Astrocyte (in vitro differentiated cells and primary cell): ENCODE measurements at regions not wholly inside any gene's neighbourhood (a gene's known extent, or its start where the extent isn't known, plus 50 kb on each side); places are given as distances from the start of the nearest gene placed in this dataset.

ENCODE experiments used
- DNase-seq: peaks from one replicate; pipeline ENCODE4 v3.0.0-alpha.2; 2010; ENCODE audit warnings: low read depth
- FAIRE-seq: peaks from 2 replicates; lab custom pipeline; 2011; peaks lifted over from hg19 to GRCh38; lab: Jason Lieb, UNC
- H2AFZ ChIP-seq: 2 replicates; pipeline ENCODE4 v1.6.0; 2012; ENCODE audit warnings: low read depth, low read length, inconsistent platforms
- H3K27ac ChIP-seq: 2 replicates; pipeline ENCODE4 v1.5.1; 2011; ENCODE audit warnings: low read depth, low read length, inconsistent platforms
- H3K27me3 ChIP-seq: 2 replicates; pipeline ENCODE4 v1.6.0; 2011; ENCODE audit warnings: low read length, inconsistent platforms; ENCODE audit not compliant: insufficient read depth
- H3K36me3 ChIP-seq: 2 replicates; pipeline ENCODE4 v1.5.1; 2011; ENCODE audit warnings: low read length, inconsistent platforms; ENCODE audit not compliant: insufficient read depth
- H3K4me1 ChIP-seq: 2 replicates; pipeline ENCODE4 v1.5.1; 2011; ENCODE audit warnings: low read length, inconsistent platforms; ENCODE audit not compliant: insufficient read depth
- H3K4me2 ChIP-seq: 2 replicates; pipeline ENCODE4 v1.6.0; 2012; ENCODE audit warnings: low read length, inconsistent platforms
- H3K4me3 ChIP-seq: 2 replicates; pipeline ENCODE4 v1.5.1; 2011; ENCODE audit warnings: low read depth, mild to moderate bottlenecking, low read length, inconsistent platforms; ENCODE audit not compliant: insufficient read depth
- H3K79me2 ChIP-seq: 2 replicates; pipeline ENCODE4 v1.6.0; 2012; ENCODE audit warnings: mild to moderate bottlenecking, low read length, inconsistent platforms; ENCODE audit not compliant: insufficient read depth
- H3K9ac ChIP-seq: 2 replicates; pipeline ENCODE4 v1.6.0; 2012; ENCODE audit warnings: mild to moderate bottlenecking, low read length, inconsistent platforms
- H3K9me3 ChIP-seq: 2 replicates; pipeline ENCODE4 v1.5.1; 2012; ENCODE audit warnings: low read depth, mild to moderate bottlenecking, low read length, inconsistent platforms; ENCODE audit not compliant: insufficient read depth
- H4K20me1 ChIP-seq: 2 replicates; pipeline ENCODE4 v1.6.0; 2012; ENCODE audit warnings: low read length, inconsistent platforms; ENCODE audit not compliant: insufficient read depth
- H3K27ac Mint-ChIP-seq: one replicate; pipeline ENCODE4 v1.8.0; 2021; ENCODE audit warnings: mild to moderate bottlenecking, mixed read lengths; ENCODE audit not compliant: unreplicated experiment
- H3K27me3 Mint-ChIP-seq: one replicate; pipeline ENCODE4 v1.8.0; 2021; ENCODE audit warnings: low read depth, mixed read lengths; ENCODE audit not compliant: unreplicated experiment
- H3K36me3 Mint-ChIP-seq: one replicate; pipeline ENCODE4 v1.8.0; 2021; ENCODE audit warnings: low read depth, mixed read lengths; ENCODE audit not compliant: unreplicated experiment
- H3K4me1 Mint-ChIP-seq: one replicate; pipeline ENCODE4 v1.8.0; 2021; ENCODE audit warnings: low read depth, mixed read lengths; ENCODE audit not compliant: unreplicated experiment
- H3K4me3 Mint-ChIP-seq: one replicate; pipeline ENCODE4 v1.8.0; 2021; ENCODE audit warnings: mild to moderate bottlenecking, moderate library complexity, mixed read lengths; ENCODE audit not compliant: unreplicated experiment
- H3K9me3 Mint-ChIP-seq: one replicate; pipeline ENCODE4 v1.8.0; 2021; ENCODE audit warnings: mild to moderate bottlenecking, mixed read lengths; ENCODE audit not compliant: unreplicated experiment
- EZH2 ChIP-seq: IDR thresholded peaks from 2 replicates; pipeline ENCODE4 v1.6.1; 2012; ENCODE audit warnings: mild to moderate bottlenecking, low read length, inconsistent platforms; ENCODE audit not compliant: insufficient read depth
- TF ChIP-seq, protein P1 (sequence below): IDR thresholded peaks from 2 replicates; pipeline ENCODE4 v1.5.1; 2011; ENCODE audit warnings: low read depth, mild to moderate bottlenecking, inconsistent platforms, low read length, moderate library complexity; ENCODE audit not compliant: insufficient read depth

DNA sequence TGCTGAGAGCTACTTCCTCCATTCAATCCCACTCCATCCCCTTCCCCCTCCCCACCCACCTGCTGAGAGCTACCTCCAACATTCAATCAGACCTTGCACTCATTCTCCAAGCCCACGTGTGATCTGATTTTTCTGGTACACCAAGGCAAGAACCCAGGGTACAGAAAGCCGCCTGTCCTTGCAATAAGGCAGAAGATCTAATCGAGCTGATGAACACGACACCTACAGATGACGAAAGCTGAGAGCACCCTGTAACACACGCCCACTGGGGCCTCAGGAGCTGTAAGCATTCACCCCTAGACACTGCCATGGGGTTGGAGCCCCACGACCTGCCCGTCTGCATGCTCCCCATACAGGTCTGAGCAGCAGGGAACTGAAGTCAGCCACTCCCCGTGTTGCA lies 58.3 kb downstream of the TRIML1 start:
- H3K27ac Mint-ChIP-seq: peak overlapping the region; percentile 70
- H3K27me3 ChIP-seq: no peaks in the 10 kb centered on the region
- TF ChIP-seq, protein P1, sequence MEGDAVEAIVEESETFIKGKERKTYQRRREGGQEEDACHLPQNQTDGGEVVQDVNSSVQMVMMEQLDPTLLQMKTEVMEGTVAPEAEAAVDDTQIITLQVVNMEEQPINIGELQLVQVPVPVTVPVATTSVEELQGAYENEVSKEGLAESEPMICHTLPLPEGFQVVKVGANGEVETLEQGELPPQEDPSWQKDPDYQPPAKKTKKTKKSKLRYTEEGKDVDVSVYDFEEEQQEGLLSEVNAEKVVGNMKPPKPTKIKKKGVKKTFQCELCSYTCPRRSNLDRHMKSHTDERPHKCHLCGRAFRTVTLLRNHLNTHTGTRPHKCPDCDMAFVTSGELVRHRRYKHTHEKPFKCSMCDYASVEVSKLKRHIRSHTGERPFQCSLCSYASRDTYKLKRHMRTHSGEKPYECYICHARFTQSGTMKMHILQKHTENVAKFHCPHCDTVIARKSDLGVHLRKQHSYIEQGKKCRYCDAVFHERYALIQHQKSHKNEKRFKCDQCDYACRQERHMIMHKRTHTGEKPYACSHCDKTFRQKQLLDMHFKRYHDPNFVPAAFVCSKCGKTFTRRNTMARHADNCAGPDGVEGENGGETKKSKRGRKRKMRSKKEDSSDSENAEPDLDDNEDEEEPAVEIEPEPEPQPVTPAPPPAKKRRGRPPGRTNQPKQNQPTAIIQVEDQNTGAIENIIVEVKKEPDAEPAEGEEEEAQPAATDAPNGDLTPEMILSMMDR: no peak
- no peak for TF ChIP-seq EZH2
- H3K27me3 Mint-ChIP-seq: no peaks in the 10 kb centered on the region
- no peaks in the 10 kb centered on the region for H3K36me3 Mint-ChIP-seq
- no peak overlapping the region for H3K9ac ChIP-seq
- no peaks in the 10 kb centered on the region for H3K79me2 ChIP-seq
- H3K9me3 Mint-ChIP-seq: no peaks in the 10 kb centered on the region
- H3K4me1 Mint-ChIP-seq: peaks cover 12% of the 10 kb centered on the region
- H2AFZ ChIP-seq: no peak overlapping the region
- no peak for FAIRE-seq
- no peak overlapping the region for H3K4me3 ChIP-seq
- no peak overlapping the region for H3K27ac ChIP-seq
- no peaks in the 10 kb centered on the region for H3K9me3 ChIP-seq
- no peaks in the 10 kb centered on the region for H3K4me1 ChIP-seq
- H4K20me1 ChIP-seq: no peaks in the 10 kb centered on the region
- H3K4me3 Mint-ChIP-seq: no peak overlapping the region
- no peak overlapping the region for H3K4me2 ChIP-seq
- no peak for DNase-seq
- H3K36me3 ChIP-seq: no peaks in the 10 kb centered on the region

DNA sequence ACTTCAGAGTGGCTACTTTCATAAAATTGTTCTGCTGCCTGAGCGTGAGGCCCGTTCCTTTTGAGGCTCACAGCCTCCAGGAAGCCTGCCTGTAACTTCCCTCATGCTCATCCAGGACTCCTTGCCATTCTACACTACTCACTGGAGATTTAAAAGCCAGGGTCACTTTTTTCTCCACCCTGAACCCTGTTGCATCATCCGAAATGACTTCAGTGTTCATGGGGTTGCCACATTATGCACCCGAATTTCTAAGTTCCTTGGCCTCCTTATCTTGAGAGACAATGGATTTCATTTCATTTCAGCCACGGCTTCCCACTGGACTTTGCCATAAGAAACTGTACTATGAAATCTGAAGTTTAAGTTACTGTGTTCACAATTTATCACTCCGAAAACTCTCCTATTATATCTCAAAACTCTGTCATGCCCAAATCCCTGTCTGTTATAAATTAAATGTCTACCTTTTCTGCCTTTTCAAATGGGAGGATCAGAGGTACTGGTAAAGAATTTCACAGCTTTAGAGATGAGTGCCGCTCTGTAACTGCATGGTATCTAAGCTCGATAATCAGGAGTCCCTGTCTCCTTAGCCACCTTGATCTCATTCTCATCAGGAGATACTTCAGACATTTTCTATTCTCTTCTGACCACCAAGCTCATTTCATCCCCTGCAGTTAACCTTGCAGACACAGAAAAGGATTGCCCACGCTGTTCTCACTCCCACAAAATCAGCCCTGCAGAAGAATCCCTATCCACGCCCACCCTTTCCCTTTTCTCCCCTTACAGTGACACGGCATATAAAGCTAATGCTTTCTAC lies 59.9 kb downstream of the TRIML1 start:
- H3K4me2 ChIP-seq: peak overlapping the region; percentile 51

More for the DNA sequence above, 59.9 kb downstream of the TRIML1 start:
- Histone ChIP-seq H3K27ac (peak overlapping the region; percentile 43), H3K36me3 (no peaks in the 10 kb centered on the region), H4K20me1 (no peaks in the 10 kb centered on the region), H3K9me3 (peaks cover 2% of the 10 kb centered on the region), H3K4me1 (no peaks in the 10 kb centered on the region), H3K79me2 (no peaks in the 10 kb centered on the region), H2AFZ (no peak overlapping the region), H3K27me3 (no peaks in the 10 kb centered on the region), H3K4me3 (no peak overlapping the region), H3K9ac (no peak overlapping the region)
- peaks cover 13% of the 10 kb centered on the region for H3K4me1 Mint-ChIP-seq
- H3K27ac Mint-ChIP-seq: peak overlapping the region; percentile 88
- no peak for TF ChIP-seq EZH2
- TF ChIP-seq, protein P1: no peak
- H3K9me3 Mint-ChIP-seq: no peaks in the 10 kb centered on the region
- DNase-seq (no peak), FAIRE-seq (no peak)
- H3K4me3 Mint-ChIP-seq: no peak overlapping the region
- no peaks in the 10 kb centered on the region for H3K27me3 Mint-ChIP-seq
- no peaks in the 10 kb centered on the region for H3K36me3 Mint-ChIP-seq
